ENCODE measurements at regions not wholly inside any gene's neighbourhood (a gene's known extent, or its start where the extent isn't known, plus 50 kb on each side); places are given as distances from the start of the nearest gene placed in this dataset.

DNA sequence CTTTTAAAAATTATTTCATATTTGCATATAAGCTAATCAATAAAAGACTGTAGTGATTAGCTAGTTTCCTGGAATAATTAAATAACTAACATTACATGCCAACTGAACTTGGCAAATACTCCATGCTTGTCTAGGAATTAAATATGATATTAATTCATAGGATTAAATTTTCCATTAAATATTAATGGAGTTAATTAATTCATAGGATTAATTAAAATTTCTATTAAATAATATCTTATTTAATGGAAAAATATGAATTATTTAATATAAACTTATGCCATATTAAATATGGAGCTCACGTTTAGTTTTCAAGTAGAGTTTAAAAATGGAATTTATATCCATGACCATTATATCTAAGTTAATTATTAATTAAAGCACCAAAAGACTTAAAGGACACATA is 517.8 kb upstream of the DAB2 start:
- TF ChIP-seq, protein P1, sequence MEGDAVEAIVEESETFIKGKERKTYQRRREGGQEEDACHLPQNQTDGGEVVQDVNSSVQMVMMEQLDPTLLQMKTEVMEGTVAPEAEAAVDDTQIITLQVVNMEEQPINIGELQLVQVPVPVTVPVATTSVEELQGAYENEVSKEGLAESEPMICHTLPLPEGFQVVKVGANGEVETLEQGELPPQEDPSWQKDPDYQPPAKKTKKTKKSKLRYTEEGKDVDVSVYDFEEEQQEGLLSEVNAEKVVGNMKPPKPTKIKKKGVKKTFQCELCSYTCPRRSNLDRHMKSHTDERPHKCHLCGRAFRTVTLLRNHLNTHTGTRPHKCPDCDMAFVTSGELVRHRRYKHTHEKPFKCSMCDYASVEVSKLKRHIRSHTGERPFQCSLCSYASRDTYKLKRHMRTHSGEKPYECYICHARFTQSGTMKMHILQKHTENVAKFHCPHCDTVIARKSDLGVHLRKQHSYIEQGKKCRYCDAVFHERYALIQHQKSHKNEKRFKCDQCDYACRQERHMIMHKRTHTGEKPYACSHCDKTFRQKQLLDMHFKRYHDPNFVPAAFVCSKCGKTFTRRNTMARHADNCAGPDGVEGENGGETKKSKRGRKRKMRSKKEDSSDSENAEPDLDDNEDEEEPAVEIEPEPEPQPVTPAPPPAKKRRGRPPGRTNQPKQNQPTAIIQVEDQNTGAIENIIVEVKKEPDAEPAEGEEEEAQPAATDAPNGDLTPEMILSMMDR (conservative IDR thresholded peaks at IDR 0.05 in 1 of 2, IDR thresholded peaks at IDR 0.05 in 1 of 2; ENCODE audit: low read depth in 1 of 2, low read length in 2 of 2): no peak
- no peak for TF ChIP-seq EZH2 (IDR thresholded peaks at IDR 0.05; ENCODE audit: low read length, missing control alignments)

Data from fibroblast of lung (primary cell).